ENCODE measurements at regions not wholly inside any gene's neighbourhood (a gene's known extent, or its start where the extent isn't known, plus 50 kb on each side); places are given as distances from the start of the nearest gene placed in this dataset.
"Not testable (repeated sequence)": the region's sequence is repeated elsewhere in the genome, so short reads cannot be mapped to it uniquely, and the experiment has no call there.

DNA sequence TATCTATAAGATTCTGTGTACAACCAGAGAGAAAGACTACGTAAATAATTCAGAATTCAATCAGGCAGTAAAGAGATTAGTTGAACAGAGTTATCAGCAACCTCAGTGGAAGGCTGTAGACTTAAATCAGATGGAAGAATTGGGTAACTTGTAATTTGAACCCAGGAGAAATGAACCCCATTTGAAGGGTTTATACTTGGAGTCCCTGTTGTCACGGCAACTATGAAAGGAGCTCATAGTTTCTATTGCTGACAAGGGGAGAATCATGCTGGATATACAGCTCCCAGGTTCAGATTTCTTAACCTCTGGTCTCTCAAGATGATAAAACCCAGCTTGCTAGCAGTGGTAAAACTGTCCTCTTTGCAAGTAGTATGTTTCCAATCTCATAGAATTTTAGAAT is 54.4 kb upstream of the BMP4 start:
- DNase-seq (ENCODE audit: low spot score), result no peak

DNA sequence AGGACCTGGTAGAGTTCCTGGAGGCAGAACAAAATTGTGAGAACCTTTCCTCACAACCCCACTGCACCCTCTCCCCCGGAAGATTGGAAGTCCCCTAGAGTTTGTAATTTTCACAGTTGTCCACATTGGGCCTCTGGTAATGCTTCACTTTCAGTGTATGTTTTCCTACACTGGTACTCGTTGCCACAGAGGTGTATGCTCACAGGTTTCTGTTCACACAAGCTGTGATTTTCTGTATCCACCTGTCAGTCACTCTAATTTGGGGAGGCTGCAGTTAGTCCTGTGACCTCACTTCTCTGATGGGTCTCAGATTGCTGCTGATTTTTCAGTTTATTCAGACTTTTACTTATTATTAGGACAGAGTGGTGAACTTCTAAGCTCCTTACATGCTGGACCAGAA is 66.4 kb upstream of the BMP4 start:
- DNase-seq (ENCODE audit: low spot score), result no peak

DNA sequence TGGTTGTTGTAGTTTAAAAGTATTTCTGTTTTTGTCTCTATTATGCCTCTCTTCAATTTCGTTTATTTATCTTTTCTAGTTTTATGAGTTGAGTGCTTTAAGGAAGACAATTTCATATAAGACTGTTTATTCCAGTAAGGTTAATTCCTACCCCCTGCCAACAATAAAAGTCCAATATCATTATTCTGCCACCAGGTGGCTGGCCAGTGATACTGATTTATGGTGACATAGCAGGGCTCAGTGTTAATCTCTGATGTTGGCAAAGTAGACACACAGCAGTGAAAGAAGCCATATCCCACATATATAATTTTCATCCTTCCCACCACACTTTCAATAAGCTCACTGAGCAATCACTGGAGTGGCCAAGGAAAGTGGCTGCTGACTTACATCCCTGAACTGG is 69.0 kb upstream of the BMP4 start:
- no peak for DNase-seq (ENCODE audit: low spot score)

- DNase-seq (ENCODE audit: low spot score), result no peak
Observed at GRCh38 chr14:54026671-54027070, 70.0 kb upstream of the BMP4 start.

DNA sequence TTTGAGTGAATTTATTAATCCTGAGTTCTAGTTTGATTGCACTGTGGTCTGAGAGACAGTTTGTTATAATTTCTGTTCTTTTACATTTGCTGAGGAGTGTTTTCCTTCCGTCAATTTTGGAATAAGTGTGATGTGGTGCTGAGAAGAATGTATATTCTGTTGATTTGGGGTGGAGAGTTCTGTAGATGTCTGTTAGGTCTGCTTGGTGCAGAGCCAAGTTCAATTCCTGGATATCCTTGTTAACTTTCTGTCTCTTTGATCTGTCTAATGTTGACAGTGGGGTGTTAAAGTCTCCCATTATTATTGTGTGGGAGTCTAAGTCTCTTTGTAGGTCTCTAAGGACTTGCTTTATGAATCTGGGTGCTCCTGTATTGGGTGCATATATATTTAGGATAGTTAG is 74.4 kb upstream of the BMP4 start:
- not testable (repeated sequence) for DNase-seq (ENCODE audit: low spot score)

DNA sequence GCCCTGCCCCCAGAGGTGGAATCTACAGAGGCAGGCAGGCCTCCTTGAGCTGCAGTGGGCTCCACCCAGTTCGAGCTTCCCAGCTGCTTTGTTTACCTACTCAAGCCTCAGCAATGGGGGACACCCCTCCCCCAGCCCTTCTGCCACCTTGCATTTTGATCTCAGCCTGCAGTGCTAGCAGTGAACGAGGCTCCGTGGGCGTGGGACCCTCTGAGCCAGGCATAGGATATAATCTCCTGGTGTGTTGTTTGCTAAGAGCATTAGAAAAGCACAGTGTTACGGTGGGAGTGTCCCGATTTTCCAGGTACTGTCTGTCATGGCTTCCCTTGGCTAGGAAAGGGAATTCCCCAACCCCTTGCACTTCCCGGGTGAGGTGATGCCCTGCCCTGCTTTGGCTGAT is 76.7 kb upstream of the BMP4 start:
- not testable (repeated sequence) for DNase-seq (ENCODE audit: low spot score)

GRCh38 chr14:54038724-54039123 is 82.1 kb upstream of the BMP4 start:
- DNase-seq (ENCODE audit: low spot score), result no peak

GRCh38 chr14:54039311-54039710 is 82.7 kb upstream of the BMP4 start:
- no peak for DNase-seq (ENCODE audit: low spot score)

DNA sequence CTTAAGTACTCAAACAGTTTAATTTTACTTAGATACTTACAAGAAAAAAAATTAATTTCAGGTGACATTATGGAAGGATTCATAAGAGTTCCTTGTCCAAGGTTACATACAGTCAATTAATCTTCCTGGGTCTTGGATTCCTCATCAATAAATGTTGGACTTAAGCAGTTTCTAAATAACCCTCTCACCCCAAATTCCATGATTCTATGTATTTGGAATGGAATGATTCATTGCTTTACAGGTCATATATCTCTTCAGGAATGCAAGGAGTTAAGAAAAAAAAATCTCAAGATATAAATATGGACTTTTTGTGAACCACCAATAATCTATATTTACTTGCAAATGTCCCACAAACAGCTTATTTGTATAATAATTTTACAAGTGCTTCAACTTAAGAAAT is 84.2 kb upstream of the BMP4 start:
- no peak for DNase-seq (ENCODE audit: low spot score)

GRCh38 chr14:54046250-54046649 is 89.6 kb upstream of the BMP4 start:
- no peak for DNase-seq (ENCODE audit: low spot score)

DNA sequence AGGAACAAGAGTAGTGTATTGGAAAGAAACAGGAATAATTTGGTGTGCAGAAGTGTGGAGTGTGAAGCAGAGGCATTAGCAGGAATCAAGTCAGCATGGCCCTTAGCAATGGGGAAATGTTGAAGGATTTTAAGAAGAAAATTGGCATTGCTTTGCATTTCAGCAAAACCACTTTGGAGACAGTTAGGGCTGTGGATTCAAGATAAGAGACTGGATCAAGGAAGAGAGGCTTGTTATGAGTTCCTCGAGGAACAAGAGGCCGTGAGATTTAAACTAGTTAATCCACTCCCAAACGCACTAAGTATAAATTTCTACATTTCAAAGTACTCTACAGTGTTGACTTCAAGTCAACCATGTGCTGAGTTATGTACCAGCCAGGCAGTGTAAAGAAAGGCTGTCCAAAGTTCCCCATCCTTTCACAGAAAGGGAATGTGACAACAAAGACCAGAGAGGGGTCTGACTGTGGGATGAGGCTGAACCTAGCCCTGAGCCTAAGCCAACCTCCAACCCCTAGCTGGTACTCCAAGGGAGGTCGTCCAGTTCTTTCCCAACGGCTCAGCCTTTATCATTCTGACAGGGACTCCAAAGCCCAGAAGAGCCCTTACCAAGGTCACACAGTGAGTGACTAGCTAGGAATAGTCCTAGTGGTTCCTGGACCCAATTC is 91.2 kb upstream of the BMP4 start:
- no peak for DNase-seq (ENCODE audit: low spot score)

GRCh38 chr14:54048311-54048710 is 91.7 kb upstream of the BMP4 start:
- no peak for DNase-seq (ENCODE audit: low spot score)

- DNase-seq (ENCODE audit: low spot score), result no peak
Observed at GRCh38 chr14:54048736-54049135, 92.1 kb upstream of the BMP4 start.

DNA sequence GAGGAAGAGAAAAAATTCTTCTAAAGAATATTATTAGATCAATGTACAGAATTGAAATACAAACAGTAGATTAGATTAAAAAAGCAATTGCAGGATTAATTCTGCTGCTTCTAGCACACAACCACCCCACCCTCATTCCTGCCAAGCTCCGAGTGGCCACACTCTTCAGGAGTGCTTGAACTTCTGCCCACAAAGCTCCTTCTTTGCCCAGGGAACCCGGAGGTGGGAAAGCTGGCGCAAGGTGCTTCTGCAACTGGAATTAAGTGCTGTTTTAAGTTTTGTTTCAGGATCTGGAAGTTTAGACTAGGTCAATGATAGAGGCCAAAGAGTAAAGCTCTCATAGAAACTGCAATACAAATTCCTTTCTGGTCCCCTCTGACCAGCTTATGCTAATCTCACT is 94.1 kb upstream of the BMP4 start:
- no peak for DNase-seq (ENCODE audit: low spot score)

- no peak for DNase-seq (ENCODE audit: low spot score)
Observed at GRCh38 chr14:54052696-54053385, 96.2 kb upstream of the BMP4 start.

- DNase-seq (ENCODE audit: low spot score), result no peak
Observed at GRCh38 chr14:54053386-54053745, 96.7 kb upstream of the BMP4 start.

GRCh38 chr14:54058505-54058904 is 101.9 kb upstream of the BMP4 start:
- DNase-seq (ENCODE audit: low spot score), result no peak

- no peak for DNase-seq (ENCODE audit: low spot score)
Observed at GRCh38 chr14:54083549-54084239, 127.1 kb upstream of the BMP4 start.

DNA sequence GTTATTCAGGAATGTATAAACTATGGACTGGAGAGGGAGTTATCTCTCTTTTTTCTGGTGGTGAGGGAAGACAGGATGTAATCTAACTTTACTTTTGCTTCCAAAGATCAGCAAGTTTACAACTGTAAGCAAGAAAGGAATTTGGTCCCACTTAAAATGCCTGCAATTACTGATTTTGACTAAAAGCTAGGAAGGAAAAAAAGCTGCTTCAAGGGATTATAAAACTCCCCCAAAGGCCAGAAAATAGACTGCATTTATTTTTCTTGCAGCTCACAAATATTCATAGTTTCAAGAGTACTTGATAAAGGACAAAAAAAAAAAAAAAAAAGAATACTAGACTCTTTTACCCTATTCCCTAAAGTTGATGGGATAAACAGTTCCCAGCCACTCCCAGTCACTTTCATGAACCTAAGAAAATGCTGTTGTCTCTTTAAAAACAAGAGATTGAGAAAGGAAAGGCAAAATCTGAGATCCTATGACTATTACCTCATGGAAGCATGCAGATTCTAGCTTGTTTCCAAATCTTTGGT is 128.7 kb upstream of the BMP4 start:
- DNase-seq (ENCODE audit: low spot score), result no peak

GRCh38 chr14:54085841-54086240 is 129.2 kb upstream of the BMP4 start:
- no peak for DNase-seq (ENCODE audit: low spot score)

DNA sequence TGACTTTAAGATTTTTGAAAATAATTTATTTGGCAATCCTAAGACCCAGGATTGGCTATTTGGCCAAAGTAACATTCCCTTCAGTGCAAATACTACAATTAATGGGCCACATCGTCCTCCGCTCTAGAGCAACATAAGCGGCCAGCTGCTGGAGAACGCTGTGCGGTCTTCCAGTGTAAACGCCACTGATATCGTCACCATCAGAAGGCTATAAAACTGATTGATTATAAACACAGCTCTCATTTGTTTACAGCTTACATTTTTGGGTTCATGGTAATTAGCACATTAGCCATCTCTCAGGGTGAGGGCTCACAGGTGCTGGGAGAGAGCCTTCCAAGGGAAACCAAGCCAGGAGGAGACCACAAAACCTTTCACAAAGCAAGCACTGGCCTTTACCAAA is 130.1 kb upstream of the BMP4 start:
- no peak for DNase-seq (ENCODE audit: low spot score)

GRCh38 chr14:54087376-54087775 is 130.8 kb upstream of the BMP4 start:
- DNase-seq (ENCODE audit: low spot score), result no peak

- DNase-seq (ENCODE audit: low spot score), result no peak
Observed at GRCh38 chr14:54088271-54088670, 131.6 kb upstream of the BMP4 start.

Measured in hematopoietic multipotent progenitor cell treated with erythropoietin and hydrocortisone succinate and interleukin-3 and kit ligand, for 17 days (in vitro differentiated cells).